Pancreas (tissue), 10 donors: ENCODE measurements at regions not wholly inside any gene's neighbourhood (a gene's known extent, or its start where the extent isn't known, plus 50 kb on each side); places are given as distances from the start of the nearest gene placed in this dataset.

Experiments
- ATAC-seq, 4 donors: fragments of 200-7000 bp; cut with Tn5 transposase; one replicate each; pipeline versions ENCODE4 v1.8.0 to v1.9.1; 2020; ENCODE audit warnings: mild to moderate bottlenecking in 4 of 4, moderate library complexity in 4 of 4
- DNase-seq, 6 donors: peaks; one replicate each; pipeline ENCODE4 v3.0.0-alpha.2; 2020
- FAIRE-seq: peaks from 2 replicates; lab custom pipeline; 2012; peaks lifted over from hg19 to GRCh38; lab: Jason Lieb, UNC
- H3K27ac ChIP-seq, 4 donors: fragments of 200-600 bp; sonication (generic); 1 replicate in 3 of 4; 2 replicates in 1 of 4; pipeline versions ENCODE4 v1.5.0 to v1.8.0; 2020
- H3K27me3 ChIP-seq, 4 donors: fragments of 200-600 bp; one replicate each; pipeline ENCODE4 v1.8.0; 2021
- H3K36me3 ChIP-seq, 3 donors: fragments of 200-600 bp; sonication (generic) in 1 of 3; one replicate each; pipeline versions ENCODE4 v1.5.0 to v1.8.0; 2020 to 2021
- H3K4me1 ChIP-seq, 3 donors: fragments of 200-600 bp; one replicate each; pipeline ENCODE4 v1.8.0; 2021
- H3K4me3 ChIP-seq, 4 donors: fragments of 200-600 bp; sonication (generic) in 2 of 4; one replicate each; pipeline versions ENCODE4 v1.5.0 to v1.8.0; 2020 to 2021
- H3K9me3 ChIP-seq, 4 donors: fragments of 200-600 bp; one replicate each; pipeline ENCODE4 v1.8.0; 2021
- CTCF ChIP-seq, 4 donors: fragments of 200-600 bp; sonication (generic) in 3 of 4; IDR thresholded peaks; one replicate each; pipeline versions ENCODE4 v1.5.0 to v1.8.0; 2021; ENCODE audit warnings: antibody characterized with exemption in 4 of 4
- WGBS, 2 donors: extraction: QIAGEN DNeasy Blood & Tissue Kit; methylation state at CpG; one replicate each; pipeline ENCODE4 v1.1.7; 2013; 5-methylcytosine and 5-hydroxymethylcytosine counted together
- intact Hi-C, 3 donors: fragments of 100-400 bp; cut with DNase I; formaldehyde crosslinking; loops; one replicate each; pipeline versions ENCODE4 v1.11.1 to v1.14.2; 2022
- donor health status: healthy with polysubstance abuse.
- donor health status: DM: no; HTN: no; CAD: no; lungs with moderate emphysema.
- donor health status: DM: no; HTN: no; CAD: no.
- donor health status: control.
- donor health status: control.
- donor health status: Bipolar disorder and iron deficiency.
- donor health status: DM: yes; HTN: yes; CAD: no.
- donor health status: DM: no; HTN: no; CAD: no.
- donor health status: DM: no; HTN: no; CAD: no.
- donor health status: DM: yes; HTN: yes; CAD: no.

GRCh38 chr18:34637094-34637801, 72.8 kb upstream of the DTNA start:
- H3K36me3 ChIP-seq: no peaks in the 10 kb centered on the region
- intact Hi-C loops: no loop called here
- no peak overlapping the region for H3K27ac ChIP-seq
- DNase-seq (no peak), FAIRE-seq (no peak), ATAC-seq (peak in 2 of 4 donors; percentile 50 to 61)
- no peak overlapping the region for H3K4me3 ChIP-seq
- no peaks in the 10 kb centered on the region for H3K27me3 ChIP-seq
- TF ChIP-seq CTCF (IDR thresholded peaks at IDR 0.05): no peak
- H3K4me1 ChIP-seq: no peaks in the 10 kb centered on the region
- 59 to 62% methylated on average over 3 of the region's 3 CpGs for WGBS, 2 donors
- H3K9me3 ChIP-seq: no peaks in the 10 kb centered on the region

- WGBS, 2 donors: 64 to 73% methylated on average over 1 of the region's 1 CpG
- no peak for FAIRE-seq
These were observed 70.4 kb upstream of the DTNA start for GRCh38 chr18:34639687-34640086.

GRCh38 chr18:34640276-34640675, 69.8 kb upstream of the DTNA start:
- intact Hi-C loops: no loop called here
- Histone ChIP-seq H3K4me1 (no peaks in the 10 kb centered on the region), H3K27me3 (no peaks in the 10 kb centered on the region), H3K4me3 (no peak overlapping the region), H3K36me3 (no peaks in the 10 kb centered on the region), H3K27ac (no peak overlapping the region), H3K9me3 (no peaks in the 10 kb centered on the region)
- no peak for ATAC-seq
- WGBS, 2 donors: 50 to 54% methylated on average over 1 of the region's 1 CpG
- no peak for FAIRE-seq
- no peak for DNase-seq
- TF ChIP-seq CTCF (IDR thresholded peaks at IDR 0.05): no peak

More at GRCh38 chr18:34639687-34640086, 70.4 kb upstream of the DTNA start:
- Histone ChIP-seq H3K4me3 (no peak overlapping the region), H3K27me3 (no peaks in the 10 kb centered on the region), H3K9me3 (no peaks in the 10 kb centered on the region), H3K36me3 (no peaks in the 10 kb centered on the region), H3K27ac (no peak overlapping the region), H3K4me1 (no peaks in the 10 kb centered on the region)
- ATAC-seq (no peak), DNase-seq (no peak)
- no peak for TF ChIP-seq CTCF (IDR thresholded peaks at IDR 0.05)
- intact Hi-C loops: no loop called here

GRCh38 chr18:34643989-34644388, 66.1 kb upstream of the DTNA start:
- FAIRE-seq (no peak), ATAC-seq (peak in 1 of 4 donors; percentile 41), DNase-seq (no peak)
- Histone ChIP-seq H3K4me1 (peaks cover 6 to 7% (median 6%) of the 10 kb centered on the region in 3 donors), H3K27ac (no peak overlapping the region), H3K27me3 (no peaks in the 10 kb centered on the region), H3K9me3 (no peaks in the 10 kb centered on the region), H3K4me3 (no peak overlapping the region), H3K36me3 (no peaks in the 10 kb centered on the region)
- intact Hi-C loops: no loop called here
- no peak for TF ChIP-seq CTCF (IDR thresholded peaks at IDR 0.05)
- WGBS, 2 donors: 52 to 57% methylated on average over 2 of the region's 2 CpGs

GRCh38 chr18:34647251-34647650, 62.8 kb upstream of the DTNA start:
- WGBS, 2 donors: 95 to 98% methylated on average over 4 of the region's 4 CpGs
- no peak for FAIRE-seq
- no peak overlapping the region for H3K27ac ChIP-seq
- peaks cover 11 to 20% (median 12%) of the 10 kb centered on the region in 3 donors for H3K4me1 ChIP-seq
- H3K27me3 ChIP-seq: no peaks in the 10 kb centered on the region
- no peak overlapping the region for H3K4me3 ChIP-seq
- intact Hi-C loops: no loop called here
- no peaks in the 10 kb centered on the region for H3K9me3 ChIP-seq
- no peak for ATAC-seq
- no peak for TF ChIP-seq CTCF (IDR thresholded peaks at IDR 0.05)
- no peak for DNase-seq
- no peaks in the 10 kb centered on the region for H3K36me3 ChIP-seq
